ENCODE measurements at regions not wholly inside any gene's neighbourhood (a gene's known extent, or its start where the extent isn't known, plus 50 kb on each side); places are given as distances from the start of the nearest gene placed in this dataset.

GRCh38 chr9:73845539-73845938, 651.6 kb upstream of the RORB start:
- TF ChIP-seq CTCF (IDR thresholded peaks at IDR 0.05; ENCODE audit: insufficient read depth, low read length, poor library complexity, severe bottlenecking) (no peak), EZH2phosphoT487 (conservative IDR thresholded peaks at IDR 0.05; ENCODE audit: low read length) (no peak)

Data from SU-DHL-6 (cell line).